ENCODE measurements at regions not wholly inside any gene's neighbourhood (a gene's known extent, or its start where the extent isn't known, plus 50 kb on each side); places are given as distances from the start of the nearest gene placed in this dataset.
A peak's percentile ranks its signal among the peaks of the same experiment; 100 is the strongest.

- in situ Hi-C loops (cut with MboI; ENCODE audit: low sequenced_read_pairs) (no loop called here), dilution Hi-C loops (cut with HindIII; ENCODE audit: low sequenced_read_pairs, unreplicated experiment) (no loop called here), intact Hi-C loops (cut with micrococcal nuclease) (no loop called here)
- Histone ChIP-seq H3K9me1 (ENCODE audit: insufficient read depth, low read length) (0 out of 2 replicates have a peak, but pooled peaks cover 5% of the 10 kb centered on the region), H3K9ac (ENCODE audit: low read depth, low read length) (no peak overlapping the region), H3K23ac (ENCODE audit: low read depth, low read length) (0 out of 2 replicates have a peak overlapping the region, but pooled peaks have one; percentile 3), H3K36me3 (ENCODE audit: control insufficient read depth, insufficient read depth, low read length) (no peaks in the 10 kb centered on the region), H3K9me3 (ENCODE audit: control insufficient read depth, insufficient read depth, low read length) (no peaks in the 10 kb centered on the region), H3K18ac (ENCODE audit: low read depth, low read length) (no peak overlapping the region), H2AFZ (replicated peaks; ENCODE audit: low read length, poor library complexity) (no peak overlapping the region), H3K4me3 (ENCODE audit: insufficient read depth, low read depth, low read length) (no peak overlapping the region), H3K4me2 (ENCODE audit: low read depth, low read length) (no peak overlapping the region), H2BK120ac (ENCODE audit: low read depth, low read length) (no peak overlapping the region; the same call in 1 of the 2 replicates), H3K4me1 (ENCODE audit: control insufficient read depth, insufficient read depth, low read length) (peaks cover 11% of the 10 kb centered on the region), H3K79me1 (ENCODE audit: low read depth in 1 of 2, low read length in 2 of 2) (no peaks in the 10 kb centered on the region), H4K20me1 (ENCODE audit: insufficient read depth, low read length) (no peaks in the 10 kb centered on the region), H3K4ac (ENCODE audit: low read depth, low read length) (no peak overlapping the region), H3K56ac (ENCODE audit: extremely low read depth, insufficient read depth, low read length) (no peak overlapping the region), H3K14ac (replicated peaks; ENCODE audit: low read depth, low read length) (no peak overlapping the region), H2BK15ac (ENCODE audit: low read depth, low read length) (no peak overlapping the region), H4K91ac (ENCODE audit: insufficient read depth, low read depth, low read length) (no peak overlapping the region), H3K27me3 (ENCODE audit: control insufficient read depth, insufficient read depth, low read length) (no peaks in the 10 kb centered on the region), H4K5ac (ENCODE audit: low read depth, low read length) (no peak overlapping the region), H2AK9ac (replicated peaks; ENCODE audit: low read depth, low read length, poor library complexity) (no peak overlapping the region), H3K27ac (ENCODE audit: insufficient read depth, low read length) (no peak overlapping the region), H2AK5ac (ENCODE audit: low read depth, low read length) (no peak overlapping the region), H2BK20ac (ENCODE audit: low read depth, low read length) (no peak overlapping the region), H2BK5ac (ENCODE audit: low read depth, low read length, poor library complexity, severe bottlenecking) (no peak overlapping the region), H4K8ac (ENCODE audit: low read depth in 2 of 2, low read length in 2 of 2) (no peak overlapping the region)
- ChIA-PET POLR2A (ENCODE audit: unreplicated experiment) (no interaction called here), CTCF (no interaction called here)
- WGBS, 2 experiments (ENCODE audit: extremely low coverage in 2 of 2, insufficient read length in 1 of 2), result 100% methylated on average over 1 of the region's 6 CpGs; no CpG with 5 or more reads in 1 of the 2 experiments
- DNase-seq (no peak), ATAC-seq (ENCODE audit: low read depth) (no peak)
- BruUV-seq (replicated peaks), result no TSS peak
- TF ChIP-seq MAFK (IDR thresholded peaks at IDR 0.05; ENCODE audit: low read depth, low read length) (no peak), MAZ (IDR thresholded peaks at IDR 0.05; ENCODE audit: borderline replicate concordance, low read depth, low read length) (no peak), CHD1 (IDR thresholded peaks at IDR 0.05; ENCODE audit: low read depth, low read length) (no peak), RCOR1 (IDR thresholded peaks at IDR 0.05; ENCODE audit: insufficient replicate concordance, low read length) (no peak), NFE2L2 (IDR thresholded peaks at IDR 0.05; ENCODE audit: low read depth, low read length) (no peak), POLR2A (IDR thresholded peaks at IDR 0.05; ENCODE audit: low read depth, low read length) (no peak), CEBPB (IDR thresholded peaks at IDR 0.05; ENCODE audit: low read depth, low read length) (no peak), RFX5 (IDR thresholded peaks at IDR 0.05; ENCODE audit: low read depth, low read length) (no peak), SMC3 (IDR thresholded peaks at IDR 0.05; ENCODE audit: low read depth, low read length) (no peak), CTCF (conservative IDR thresholded peaks at IDR 0.05; ENCODE audit: low read depth, low read length) (no peak), MXI1 (IDR thresholded peaks at IDR 0.05; ENCODE audit: borderline replicate concordance, low read depth, low read length) (no peak), FOS (IDR thresholded peaks at IDR 0.05; ENCODE audit: low read depth, low read length) (no peak), BHLHE40 (IDR thresholded peaks at IDR 0.05; ENCODE audit: low read depth, low read length) (no peak), ELK1 (IDR thresholded peaks at IDR 0.05; ENCODE audit: borderline replicate concordance, low read depth, low read length) (no peak), RAD21 (IDR thresholded peaks at IDR 0.05; ENCODE audit: low read length) (no peak)
These were observed 129.1 kb upstream of the MAX start for GRCh38 chr14:65231286-65231980.

Data from IMR-90 (cell line).